ENCODE measurements at regions not wholly inside any gene's neighbourhood (a gene's known extent, or its start where the extent isn't known, plus 50 kb on each side); places are given as distances from the start of the nearest gene placed in this dataset.

GRCh38 chr1:194640322-194640721 lies 1453.9 kb upstream of the B3GALT2 start:
- TF ChIP-seq FOXP2 (optimal IDR thresholded peaks at IDR 0.05; ENCODE audit: borderline replicate concordance, extremely low read depth, extremely low read length, insufficient read depth) (no peak), TAF1 (IDR thresholded peaks at IDR 0.05; ENCODE audit: borderline replicate concordance, insufficient read depth, low read length) (no peak), REST (IDR thresholded peaks at IDR 0.05; ENCODE audit: insufficient read depth in 1 of 2, low read depth in 2 of 2, low read length in 2 of 2) (no peak), POLR2AphosphoS5 (IDR thresholded peaks at IDR 0.05; ENCODE audit: low read depth, low read length) (no peak), SIN3A (IDR thresholded peaks at IDR 0.05; ENCODE audit: borderline replicate concordance, insufficient read depth, low read length) (no peak)

DNA sequence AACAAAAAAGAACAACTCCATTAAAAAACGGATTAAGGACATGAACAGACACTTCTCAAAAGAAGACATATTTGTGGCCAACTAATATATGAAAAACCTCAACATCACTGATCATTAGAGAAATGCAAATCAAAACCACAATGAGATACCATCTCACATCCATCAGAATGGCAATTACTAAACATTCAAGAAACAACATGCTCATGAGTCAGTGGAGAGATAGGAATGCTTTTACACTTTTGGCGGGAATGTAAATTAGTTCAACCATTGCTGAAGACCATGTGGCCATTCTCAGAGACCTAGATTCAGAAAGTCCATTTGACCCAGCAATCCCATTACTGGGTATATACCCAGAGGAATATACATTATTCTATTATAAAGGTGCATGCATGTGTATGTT lies 1442.6 kb upstream of the B3GALT2 start:
- no peak for TF ChIP-seq POLR2AphosphoS5 (IDR thresholded peaks at IDR 0.05; ENCODE audit: low read depth, low read length)
- TF ChIP-seq FOXP2 (optimal IDR thresholded peaks at IDR 0.05; ENCODE audit: borderline replicate concordance, extremely low read depth, extremely low read length, insufficient read depth), result no peak
- TF ChIP-seq SIN3A (IDR thresholded peaks at IDR 0.05; ENCODE audit: borderline replicate concordance, insufficient read depth, low read length), result no peak
- no peak for TF ChIP-seq REST (IDR thresholded peaks at IDR 0.05; ENCODE audit: insufficient read depth in 1 of 2, low read depth in 2 of 2, low read length in 2 of 2)
- TF ChIP-seq TAF1 (IDR thresholded peaks at IDR 0.05; ENCODE audit: borderline replicate concordance, insufficient read depth, low read length), result no peak

DNA sequence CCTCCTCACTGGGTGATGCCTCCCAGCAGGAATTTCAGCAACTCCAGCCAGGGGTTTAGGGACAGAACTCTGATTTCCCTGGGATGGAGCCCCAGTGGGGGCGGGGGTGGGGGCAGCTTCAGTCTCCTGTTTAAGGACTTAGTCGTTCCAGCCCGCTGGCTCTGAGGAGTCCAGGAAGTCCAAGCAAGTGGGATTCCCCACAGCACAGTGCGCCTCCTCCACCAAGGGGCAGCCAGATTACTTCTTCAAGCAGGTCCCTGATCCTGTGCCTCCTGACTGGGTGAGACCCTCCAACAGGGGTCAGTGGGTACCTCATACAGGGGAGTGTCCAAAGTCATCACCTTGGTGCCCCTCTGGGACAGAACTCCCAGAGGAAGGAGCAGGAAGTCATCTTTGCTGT lies 1438.4 kb upstream of the B3GALT2 start:
- TF ChIP-seq FOXP2 (optimal IDR thresholded peaks at IDR 0.05; ENCODE audit: borderline replicate concordance, extremely low read depth, extremely low read length, insufficient read depth), result no peak

DNA sequence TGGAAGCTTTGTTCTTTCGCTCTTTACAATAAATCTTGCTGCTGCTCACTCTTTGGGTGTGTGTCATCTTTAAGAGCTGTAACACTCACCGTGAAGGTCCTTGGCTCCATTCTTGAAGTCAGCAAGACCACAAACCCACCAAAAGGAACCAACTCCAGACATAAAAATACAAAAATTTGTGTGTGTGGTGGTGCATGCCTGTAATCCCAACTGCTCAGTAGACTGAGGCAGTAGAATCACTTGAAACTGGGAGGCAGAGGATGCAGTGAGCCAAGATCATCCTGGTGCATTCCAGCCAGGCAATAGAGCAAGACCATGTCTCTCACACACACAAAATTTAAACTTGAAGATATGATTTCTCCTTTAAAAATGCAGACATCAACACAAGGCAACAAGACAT lies 1431.7 kb upstream of the B3GALT2 start:
- no peak for TF ChIP-seq TAF1 (IDR thresholded peaks at IDR 0.05; ENCODE audit: borderline replicate concordance, insufficient read depth, low read length)
- no peak for TF ChIP-seq POLR2AphosphoS5 (IDR thresholded peaks at IDR 0.05; ENCODE audit: low read depth, low read length)
- TF ChIP-seq SIN3A (IDR thresholded peaks at IDR 0.05; ENCODE audit: borderline replicate concordance, insufficient read depth, low read length), result no peak
- no peak for TF ChIP-seq REST (IDR thresholded peaks at IDR 0.05; ENCODE audit: insufficient read depth in 1 of 2, low read depth in 2 of 2, low read length in 2 of 2)

DNA sequence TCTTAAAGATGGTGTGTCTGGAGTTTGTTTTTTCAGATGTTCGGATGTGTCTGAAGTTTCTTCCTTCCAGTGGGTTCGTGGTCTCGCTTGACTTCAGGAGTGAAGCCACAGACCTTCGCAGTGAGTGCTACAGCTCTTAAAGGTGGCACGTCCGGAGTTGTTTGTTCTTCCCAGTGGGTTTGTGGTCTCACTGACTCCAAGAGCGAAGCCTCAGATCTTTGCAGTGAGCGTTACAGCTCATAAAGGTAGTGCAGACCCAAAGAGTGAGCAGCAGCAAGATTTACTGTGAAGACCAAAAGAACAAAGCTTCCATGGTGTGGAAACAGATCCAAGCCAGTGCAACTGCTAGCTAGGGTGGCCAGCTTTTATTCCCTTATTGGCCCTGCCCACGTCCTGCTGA lies 1430.4 kb upstream of the B3GALT2 start:
- TF ChIP-seq POLR2AphosphoS5 (IDR thresholded peaks at IDR 0.05; ENCODE audit: low read depth, low read length) (no peak), SIN3A (IDR thresholded peaks at IDR 0.05; ENCODE audit: borderline replicate concordance, insufficient read depth, low read length) (no peak), REST (IDR thresholded peaks at IDR 0.05; ENCODE audit: insufficient read depth in 1 of 2, low read depth in 2 of 2, low read length in 2 of 2) (no peak), FOXP2 (optimal IDR thresholded peaks at IDR 0.05; ENCODE audit: borderline replicate concordance, extremely low read depth, extremely low read length, insufficient read depth) (no peak), TAF1 (IDR thresholded peaks at IDR 0.05; ENCODE audit: borderline replicate concordance, insufficient read depth, low read length) (no peak)
